Ovary (tissue), 3 donors: ENCODE measurements at regions not wholly inside any gene's neighbourhood (a gene's known extent, or its start where the extent isn't known, plus 50 kb on each side); places are given as distances from the start of the nearest gene placed in this dataset.

Experiments used
- CTCF ChIP-seq, 3 donors: fragments of 450-650 bp in 2 of 3; fragments of 200-600 bp in 1 of 3; IDR thresholded peaks; one replicate each; pipeline versions ENCODE4 v1.5.1 to v1.8.0; 2016 to 2022; ENCODE audit warnings: antibody characterized with exemption in 3 of 3, mild to moderate bottlenecking in 1 of 3
- POLR2A ChIP-seq: fragments of 450-650 bp; IDR thresholded peaks from one replicate; pipeline ENCODE4 v1.6.1; 2017; ENCODE audit warnings: antibody characterized with exemption, mild to moderate bottlenecking, moderate library complexity
- donor health status: DM: no; HTN: no; CAD: no.

GRCh38 chr20:11210611-11211010 lies 536.8 kb upstream of the JAG1 start:
- TF ChIP-seq CTCF (IDR thresholded peaks at IDR 0.05) = no peak
- TF ChIP-seq POLR2A = no peak
